NT2/D1 (cell line): ENCODE measurements at regions not wholly inside any gene's neighbourhood (a gene's known extent, or its start where the extent isn't known, plus 50 kb on each side); places are given as distances from the start of the nearest gene placed in this dataset.

Experiments used
- SUZ12 ChIP-seq: IDR thresholded peaks from 2 replicates; pipeline ENCODE4 v1.6.1; 2011; ENCODE audit not compliant: insufficient read length, insufficient read depth; ENCODE audit errors: extremely low read depth
- YY1 ChIP-seq: IDR thresholded peaks from 2 replicates; pipeline ENCODE4 v1.6.1; 2011; ENCODE audit not compliant: insufficient read length, insufficient read depth

GRCh38 chr3:70853161-70853944, 540.9 kb upstream of the MDFIC2 start:
- TF ChIP-seq YY1 (no peak), SUZ12 (no peak)
